ENCODE measurements at regions not wholly inside any gene's neighbourhood (a gene's known extent, or its start where the extent isn't known, plus 50 kb on each side); places are given as distances from the start of the nearest gene placed in this dataset.

DNA sequence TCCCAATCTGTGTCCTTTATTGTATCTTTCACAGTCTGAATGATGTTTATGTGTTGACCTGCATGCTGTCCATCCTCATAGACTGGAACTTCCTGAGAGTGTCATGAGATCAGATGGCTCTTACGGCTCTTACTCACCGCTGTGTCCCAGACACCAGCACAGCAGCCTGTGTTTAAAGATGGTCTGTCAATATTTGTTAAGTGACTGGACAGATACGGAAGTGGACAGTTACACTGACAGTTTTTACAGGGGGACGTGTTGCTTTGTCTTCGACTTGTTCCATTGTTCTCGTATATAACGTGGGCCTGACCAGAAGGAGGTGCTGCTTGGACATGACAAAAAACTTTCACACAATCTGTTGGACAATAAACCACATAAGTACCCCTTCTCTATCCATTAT is 342.6 kb downstream of the PREX1 start (continued):
- TF ChIP-seq MXI1 (IDR thresholded peaks at IDR 0.05; ENCODE audit: borderline replicate concordance, low read depth, low read length) (peak; percentile 33; the same call in 1 of the 3 replicates), RCOR2 (CRISPR knock-in tag; IDR thresholded peaks at IDR 0.05) (peak; percentile 84), NFE2 (CRISPR knock-in tag; IDR thresholded peaks at IDR 0.05) (peak; percentile 36; the same call in 1 of the 2 replicates), MED1 (CRISPR knock-in tag; IDR thresholded peaks at IDR 0.05) (peak; percentile 86), KDM1A (CRISPR knock-in tag; IDR thresholded peaks at IDR 0.05) (0 out of 2 replicates have a peak, but pooled peaks have one; percentile 55), SP5 (CRISPR knock-in tag; IDR thresholded peaks at IDR 0.05; ENCODE audit: borderline replicate concordance, low read depth) (peak; percentile 57), HOXA3 (CRISPR knock-in tag; IDR thresholded peaks at IDR 0.05) (peak; percentile 29; the same call in 1 of the 2 replicates), CBX1 (IDR thresholded peaks at IDR 0.05; ENCODE audit: low read depth) (peak; percentile 43), MEF2D (CRISPR knock-in tag; IDR thresholded peaks at IDR 0.05) (peak; percentile 78)
- TF ChIP-seq, protein P1, sequence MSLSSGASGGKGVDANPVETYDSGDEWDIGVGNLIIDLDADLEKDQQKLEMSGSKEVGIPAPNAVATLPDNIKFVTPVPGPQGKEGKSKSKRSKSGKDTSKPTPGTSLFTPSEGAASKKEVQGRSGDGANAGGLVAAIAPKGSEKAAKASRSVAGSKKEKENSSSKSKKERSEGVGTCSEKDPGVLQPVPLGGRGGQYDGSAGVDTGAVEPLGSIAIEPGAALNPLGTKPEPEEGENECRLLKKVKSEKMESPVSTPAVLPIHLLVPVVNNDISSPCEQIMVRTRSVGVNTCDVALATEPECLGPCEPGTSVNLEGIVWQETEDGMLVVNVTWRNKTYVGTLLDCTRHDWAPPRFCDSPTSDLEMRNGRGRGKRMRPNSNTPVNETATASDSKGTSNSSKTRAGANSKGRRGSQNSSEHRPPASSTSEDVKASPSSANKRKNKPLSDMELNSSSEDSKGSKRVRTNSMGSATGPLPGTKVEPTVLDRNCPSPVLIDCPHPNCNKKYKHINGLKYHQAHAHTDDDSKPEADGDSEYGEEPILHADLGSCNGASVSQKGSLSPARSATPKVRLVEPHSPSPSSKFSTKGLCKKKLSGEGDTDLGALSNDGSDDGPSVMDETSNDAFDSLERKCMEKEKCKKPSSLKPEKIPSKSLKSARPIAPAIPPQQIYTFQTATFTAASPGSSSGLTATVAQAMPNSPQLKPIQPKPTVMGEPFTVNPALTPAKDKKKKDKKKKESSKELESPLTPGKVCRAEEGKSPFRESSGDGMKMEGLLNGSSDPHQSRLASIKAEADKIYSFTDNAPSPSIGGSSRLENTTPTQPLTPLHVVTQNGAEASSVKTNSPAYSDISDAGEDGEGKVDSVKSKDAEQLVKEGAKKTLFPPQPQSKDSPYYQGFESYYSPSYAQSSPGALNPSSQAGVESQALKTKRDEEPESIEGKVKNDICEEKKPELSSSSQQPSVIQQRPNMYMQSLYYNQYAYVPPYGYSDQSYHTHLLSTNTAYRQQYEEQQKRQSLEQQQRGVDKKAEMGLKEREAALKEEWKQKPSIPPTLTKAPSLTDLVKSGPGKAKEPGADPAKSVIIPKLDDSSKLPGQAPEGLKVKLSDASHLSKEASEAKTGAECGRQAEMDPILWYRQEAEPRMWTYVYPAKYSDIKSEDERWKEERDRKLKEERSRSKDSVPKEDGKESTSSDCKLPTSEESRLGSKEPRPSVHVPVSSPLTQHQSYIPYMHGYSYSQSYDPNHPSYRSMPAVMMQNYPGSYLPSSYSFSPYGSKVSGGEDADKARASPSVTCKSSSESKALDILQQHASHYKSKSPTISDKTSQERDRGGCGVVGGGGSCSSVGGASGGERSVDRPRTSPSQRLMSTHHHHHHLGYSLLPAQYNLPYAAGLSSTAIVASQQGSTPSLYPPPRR (CRISPR knock-in tag; IDR thresholded peaks at IDR 0.05; ENCODE audit: borderline replicate concordance): peak; percentile 85
- TF ChIP-seq, protein P2, sequence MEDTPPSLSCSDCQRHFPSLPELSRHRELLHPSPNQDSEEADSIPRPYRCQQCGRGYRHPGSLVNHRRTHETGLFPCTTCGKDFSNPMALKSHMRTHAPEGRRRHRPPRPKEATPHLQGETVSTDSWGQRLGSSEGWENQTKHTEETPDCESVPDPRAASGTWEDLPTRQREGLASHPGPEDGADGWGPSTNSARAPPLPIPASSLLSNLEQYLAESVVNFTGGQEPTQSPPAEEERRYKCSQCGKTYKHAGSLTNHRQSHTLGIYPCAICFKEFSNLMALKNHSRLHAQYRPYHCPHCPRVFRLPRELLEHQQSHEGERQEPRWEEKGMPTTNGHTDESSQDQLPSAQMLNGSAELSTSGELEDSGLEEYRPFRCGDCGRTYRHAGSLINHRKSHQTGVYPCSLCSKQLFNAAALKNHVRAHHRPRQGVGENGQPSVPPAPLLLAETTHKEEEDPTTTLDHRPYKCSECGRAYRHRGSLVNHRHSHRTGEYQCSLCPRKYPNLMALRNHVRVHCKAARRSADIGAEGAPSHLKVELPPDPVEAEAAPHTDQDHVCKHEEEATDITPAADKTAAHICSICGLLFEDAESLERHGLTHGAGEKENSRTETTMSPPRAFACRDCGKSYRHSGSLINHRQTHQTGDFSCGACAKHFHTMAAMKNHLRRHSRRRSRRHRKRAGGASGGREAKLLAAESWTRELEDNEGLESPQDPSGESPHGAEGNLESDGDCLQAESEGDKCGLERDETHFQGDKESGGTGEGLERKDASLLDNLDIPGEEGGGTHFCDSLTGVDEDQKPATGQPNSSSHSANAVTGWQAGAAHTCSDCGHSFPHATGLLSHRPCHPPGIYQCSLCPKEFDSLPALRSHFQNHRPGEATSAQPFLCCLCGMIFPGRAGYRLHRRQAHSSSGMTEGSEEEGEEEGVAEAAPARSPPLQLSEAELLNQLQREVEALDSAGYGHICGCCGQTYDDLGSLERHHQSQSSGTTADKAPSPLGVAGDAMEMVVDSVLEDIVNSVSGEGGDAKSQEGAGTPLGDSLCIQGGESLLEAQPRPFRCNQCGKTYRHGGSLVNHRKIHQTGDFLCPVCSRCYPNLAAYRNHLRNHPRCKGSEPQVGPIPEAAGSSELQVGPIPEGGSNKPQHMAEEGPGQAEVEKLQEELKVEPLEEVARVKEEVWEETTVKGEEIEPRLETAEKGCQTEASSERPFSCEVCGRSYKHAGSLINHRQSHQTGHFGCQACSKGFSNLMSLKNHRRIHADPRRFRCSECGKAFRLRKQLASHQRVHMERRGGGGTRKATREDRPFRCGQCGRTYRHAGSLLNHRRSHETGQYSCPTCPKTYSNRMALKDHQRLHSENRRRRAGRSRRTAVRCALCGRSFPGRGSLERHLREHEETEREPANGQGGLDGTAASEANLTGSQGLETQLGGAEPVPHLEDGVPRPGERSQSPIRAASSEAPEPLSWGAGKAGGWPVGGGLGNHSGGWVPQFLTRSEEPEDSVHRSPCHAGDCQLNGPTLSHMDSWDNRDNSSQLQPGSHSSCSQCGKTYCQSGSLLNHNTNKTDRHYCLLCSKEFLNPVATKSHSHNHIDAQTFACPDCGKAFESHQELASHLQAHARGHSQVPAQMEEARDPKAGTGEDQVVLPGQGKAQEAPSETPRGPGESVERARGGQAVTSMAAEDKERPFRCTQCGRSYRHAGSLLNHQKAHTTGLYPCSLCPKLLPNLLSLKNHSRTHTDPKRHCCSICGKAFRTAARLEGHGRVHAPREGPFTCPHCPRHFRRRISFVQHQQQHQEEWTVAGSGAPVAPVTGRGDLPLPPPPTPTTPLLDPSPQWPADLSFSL (CRISPR knock-in tag; IDR thresholded peaks at IDR 0.05): peak; percentile 38; the same call in 1 of the 2 replicates
- TF ChIP-seq, protein P3, sequence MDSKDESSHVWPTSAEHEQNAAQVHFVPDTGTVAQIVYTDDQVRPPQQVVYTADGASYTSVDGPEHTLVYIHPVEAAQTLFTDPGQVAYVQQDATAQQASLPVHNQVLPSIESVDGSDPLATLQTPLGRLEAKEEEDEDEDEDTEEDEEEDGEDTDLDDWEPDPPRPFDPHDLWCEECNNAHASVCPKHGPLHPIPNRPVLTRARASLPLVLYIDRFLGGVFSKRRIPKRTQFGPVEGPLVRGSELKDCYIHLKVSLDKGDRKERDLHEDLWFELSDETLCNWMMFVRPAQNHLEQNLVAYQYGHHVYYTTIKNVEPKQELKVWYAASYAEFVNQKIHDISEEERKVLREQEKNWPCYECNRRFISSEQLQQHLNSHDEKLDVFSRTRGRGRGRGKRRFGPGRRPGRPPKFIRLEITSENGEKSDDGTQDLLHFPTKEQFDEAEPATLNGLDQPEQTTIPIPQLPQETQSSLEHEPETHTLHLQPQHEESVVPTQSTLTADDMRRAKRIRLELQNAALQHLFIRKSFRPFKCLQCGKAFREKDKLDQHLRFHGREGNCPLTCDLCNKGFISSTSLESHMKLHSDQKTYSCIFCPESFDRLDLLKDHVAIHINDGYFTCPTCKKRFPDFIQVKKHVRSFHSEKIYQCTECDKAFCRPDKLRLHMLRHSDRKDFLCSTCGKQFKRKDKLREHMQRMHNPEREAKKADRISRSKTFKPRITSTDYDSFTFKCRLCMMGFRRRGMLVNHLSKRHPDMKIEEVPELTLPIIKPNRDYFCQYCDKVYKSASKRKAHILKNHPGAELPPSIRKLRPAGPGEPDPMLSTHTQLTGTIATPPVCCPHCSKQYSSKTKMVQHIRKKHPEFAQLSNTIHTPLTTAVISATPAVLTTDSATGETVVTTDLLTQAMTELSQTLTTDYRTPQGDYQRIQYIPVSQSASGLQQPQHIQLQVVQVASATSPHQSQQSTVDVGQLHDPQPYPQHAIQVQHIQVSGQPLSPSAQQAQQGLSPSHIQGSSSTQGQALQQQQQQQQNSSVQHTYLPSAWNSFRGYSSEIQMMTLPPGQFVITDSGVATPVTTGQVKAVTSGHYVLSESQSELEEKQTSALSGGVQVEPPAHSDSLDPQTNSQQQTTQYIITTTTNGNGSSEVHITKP (CRISPR knock-in tag; IDR thresholded peaks at IDR 0.05; ENCODE audit: low read depth): peak; percentile 99
- TF ChIP-seq, protein P4, sequence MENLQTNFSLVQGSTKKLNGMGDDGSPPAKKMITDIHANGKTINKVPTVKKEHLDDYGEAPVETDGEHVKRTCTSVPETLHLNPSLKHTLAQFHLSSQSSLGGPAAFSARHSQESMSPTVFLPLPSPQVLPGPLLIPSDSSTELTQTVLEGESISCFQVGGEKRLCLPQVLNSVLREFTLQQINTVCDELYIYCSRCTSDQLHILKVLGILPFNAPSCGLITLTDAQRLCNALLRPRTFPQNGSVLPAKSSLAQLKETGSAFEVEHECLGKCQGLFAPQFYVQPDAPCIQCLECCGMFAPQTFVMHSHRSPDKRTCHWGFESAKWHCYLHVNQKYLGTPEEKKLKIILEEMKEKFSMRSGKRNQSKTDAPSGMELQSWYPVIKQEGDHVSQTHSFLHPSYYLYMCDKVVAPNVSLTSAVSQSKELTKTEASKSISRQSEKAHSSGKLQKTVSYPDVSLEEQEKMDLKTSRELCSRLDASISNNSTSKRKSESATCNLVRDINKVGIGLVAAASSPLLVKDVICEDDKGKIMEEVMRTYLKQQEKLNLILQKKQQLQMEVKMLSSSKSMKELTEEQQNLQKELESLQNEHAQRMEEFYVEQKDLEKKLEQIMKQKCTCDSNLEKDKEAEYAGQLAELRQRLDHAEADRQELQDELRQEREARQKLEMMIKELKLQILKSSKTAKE (CRISPR knock-in tag; IDR thresholded peaks at IDR 0.05; ENCODE audit: borderline replicate concordance): peak; percentile 99
